ENCODE measurements at regions not wholly inside any gene's neighbourhood (a gene's known extent, or its start where the extent isn't known, plus 50 kb on each side); places are given as distances from the start of the nearest gene placed in this dataset.
"Not testable (repeated sequence)": the region's sequence is repeated elsewhere in the genome, so short reads cannot be mapped to it uniquely, and the experiment has no call there.

- H3K4me3 Mint-ChIP-seq; H3K27ac ChIP-seq (ENCODE audit: low read depth, low read length); DNase-seq; H3K36me3 Mint-ChIP-seq; H3K4me1 ChIP-seq (ENCODE audit: control insufficient read depth in 2 of 2, insufficient read depth in 2 of 2, low read length in 2 of 2); H3K9me3 ChIP-seq (ENCODE audit: control insufficient read depth in 2 of 3, low read length in 3 of 3); H3K36me3 ChIP-seq (ENCODE audit: control insufficient read depth in 2 of 3, insufficient read depth in 3 of 3, low read length in 3 of 3); ATAC-seq; H3K9me3 Mint-ChIP-seq; H3K27me3 ChIP-seq (ENCODE audit: control insufficient read depth in 2 of 2, insufficient read depth in 2 of 2, low read length in 2 of 2); CTCF ChIA-PET; H3K4me3 ChIP-seq (ENCODE audit: low read length); H3K27me3 Mint-ChIP-seq; POLR2A ChIA-PET; H3K27ac Mint-ChIP-seq; H3K4me1 Mint-ChIP-seq; intact Hi-C loops (cut with micrococcal nuclease): not testable (repeated sequence)
Measured at GRCh38 chr2:111258318-111258717, 137.6 kb downstream of the BCL2L11 start.

GRCh38 chr2:111262627-111263379, 142.1 kb downstream of the BCL2L11 start:
- POLR2A ChIA-PET; H3K27me3 Mint-ChIP-seq; CTCF ChIA-PET; H3K36me3 ChIP-seq (ENCODE audit: control insufficient read depth in 2 of 3, insufficient read depth in 3 of 3, low read length in 3 of 3); H3K27me3 ChIP-seq (ENCODE audit: control insufficient read depth in 2 of 2, insufficient read depth in 2 of 2, low read length in 2 of 2); H3K36me3 Mint-ChIP-seq; intact Hi-C loops (cut with micrococcal nuclease); H3K9me3 Mint-ChIP-seq; H3K4me3 ChIP-seq (ENCODE audit: low read length); H3K27ac ChIP-seq (ENCODE audit: low read depth, low read length); H3K4me3 Mint-ChIP-seq; H3K9me3 ChIP-seq (ENCODE audit: control insufficient read depth in 2 of 3, low read length in 3 of 3); H3K4me1 ChIP-seq (ENCODE audit: control insufficient read depth in 2 of 2, insufficient read depth in 2 of 2, low read length in 2 of 2); H3K27ac Mint-ChIP-seq; H3K4me1 Mint-ChIP-seq; ATAC-seq; DNase-seq: not testable (repeated sequence)

- H3K27me3 Mint-ChIP-seq; H3K4me1 Mint-ChIP-seq; ATAC-seq; H3K9me3 Mint-ChIP-seq; H3K4me3 ChIP-seq (ENCODE audit: low read length); H3K36me3 ChIP-seq (ENCODE audit: control insufficient read depth in 2 of 3, insufficient read depth in 3 of 3, low read length in 3 of 3); H3K9me3 ChIP-seq (ENCODE audit: control insufficient read depth in 2 of 3, low read length in 3 of 3); H3K27me3 ChIP-seq (ENCODE audit: control insufficient read depth in 2 of 2, insufficient read depth in 2 of 2, low read length in 2 of 2); intact Hi-C loops (cut with micrococcal nuclease); POLR2A ChIA-PET; DNase-seq; H3K4me3 Mint-ChIP-seq; H3K27ac Mint-ChIP-seq; CTCF ChIA-PET; H3K36me3 Mint-ChIP-seq; H3K27ac ChIP-seq (ENCODE audit: low read depth, low read length); H3K4me1 ChIP-seq (ENCODE audit: control insufficient read depth in 2 of 2, insufficient read depth in 2 of 2, low read length in 2 of 2): not testable (repeated sequence)
Measured at GRCh38 chr2:111263380-111264017, 142.8 kb downstream of the BCL2L11 start.

- H3K36me3 ChIP-seq (ENCODE audit: control insufficient read depth in 2 of 3, insufficient read depth in 3 of 3, low read length in 3 of 3); POLR2A ChIA-PET; H3K36me3 Mint-ChIP-seq; H3K4me3 ChIP-seq (ENCODE audit: low read length); intact Hi-C loops (cut with micrococcal nuclease); H3K4me1 ChIP-seq (ENCODE audit: control insufficient read depth in 2 of 2, insufficient read depth in 2 of 2, low read length in 2 of 2); ATAC-seq; H3K4me3 Mint-ChIP-seq; H3K9me3 Mint-ChIP-seq; H3K27me3 Mint-ChIP-seq; H3K9me3 ChIP-seq (ENCODE audit: control insufficient read depth in 2 of 3, low read length in 3 of 3); CTCF ChIA-PET; H3K27ac Mint-ChIP-seq; H3K27me3 ChIP-seq (ENCODE audit: control insufficient read depth in 2 of 2, insufficient read depth in 2 of 2, low read length in 2 of 2); DNase-seq; H3K27ac ChIP-seq (ENCODE audit: low read depth, low read length); H3K4me1 Mint-ChIP-seq: not testable (repeated sequence)
Measured at GRCh38 chr2:111264956-111265355, 144.2 kb downstream of the BCL2L11 start.

GRCh38 chr2:111266556-111266955, 145.8 kb downstream of the BCL2L11 start:
- H3K4me3 Mint-ChIP-seq; H3K27ac ChIP-seq (ENCODE audit: low read depth, low read length); intact Hi-C loops (cut with micrococcal nuclease); H3K4me1 Mint-ChIP-seq; DNase-seq; H3K36me3 Mint-ChIP-seq; H3K36me3 ChIP-seq (ENCODE audit: control insufficient read depth in 2 of 3, insufficient read depth in 3 of 3, low read length in 3 of 3); H3K4me3 ChIP-seq (ENCODE audit: low read length); H3K27me3 Mint-ChIP-seq; CTCF ChIA-PET; H3K9me3 Mint-ChIP-seq; H3K27me3 ChIP-seq (ENCODE audit: control insufficient read depth in 2 of 2, insufficient read depth in 2 of 2, low read length in 2 of 2); H3K9me3 ChIP-seq (ENCODE audit: control insufficient read depth in 2 of 3, low read length in 3 of 3); POLR2A ChIA-PET; ATAC-seq; H3K27ac Mint-ChIP-seq; H3K4me1 ChIP-seq (ENCODE audit: control insufficient read depth in 2 of 2, insufficient read depth in 2 of 2, low read length in 2 of 2): not testable (repeated sequence)

- POLR2A ChIA-PET, CTCF ChIA-PET, DNase-seq: not testable (repeated sequence)
Measured at GRCh38 chr2:111267038-111267437, 146.3 kb downstream of the BCL2L11 start.

GRCh38 chr2:111269761-111270323, 149.1 kb downstream of the BCL2L11 start:
- CTCF ChIA-PET; DNase-seq; H3K36me3 Mint-ChIP-seq; H3K4me3 ChIP-seq (ENCODE audit: low read length); H3K4me3 Mint-ChIP-seq; POLR2A ChIA-PET; H3K4me1 ChIP-seq (ENCODE audit: control insufficient read depth in 2 of 2, insufficient read depth in 2 of 2, low read length in 2 of 2); H3K27ac Mint-ChIP-seq; H3K4me1 Mint-ChIP-seq; H3K27me3 Mint-ChIP-seq; intact Hi-C loops (cut with micrococcal nuclease); H3K36me3 ChIP-seq (ENCODE audit: control insufficient read depth in 2 of 3, insufficient read depth in 3 of 3, low read length in 3 of 3); H3K9me3 ChIP-seq (ENCODE audit: control insufficient read depth in 2 of 3, low read length in 3 of 3); H3K27me3 ChIP-seq (ENCODE audit: control insufficient read depth in 2 of 2, insufficient read depth in 2 of 2, low read length in 2 of 2); ATAC-seq; H3K9me3 Mint-ChIP-seq; H3K27ac ChIP-seq (ENCODE audit: low read depth, low read length): not testable (repeated sequence)

More at GRCh38 chr2:111267038-111267437, 146.3 kb downstream of the BCL2L11 start:
- H3K4me3 Mint-ChIP-seq; H3K36me3 ChIP-seq (ENCODE audit: control insufficient read depth in 2 of 3, insufficient read depth in 3 of 3, low read length in 3 of 3); intact Hi-C loops (cut with micrococcal nuclease); H3K36me3 Mint-ChIP-seq; H3K27me3 Mint-ChIP-seq; H3K27me3 ChIP-seq (ENCODE audit: control insufficient read depth in 2 of 2, insufficient read depth in 2 of 2, low read length in 2 of 2); H3K9me3 ChIP-seq (ENCODE audit: control insufficient read depth in 2 of 3, low read length in 3 of 3); H3K27ac Mint-ChIP-seq; H3K9me3 Mint-ChIP-seq; H3K27ac ChIP-seq (ENCODE audit: low read depth, low read length); H3K4me3 ChIP-seq (ENCODE audit: low read length); H3K4me1 ChIP-seq (ENCODE audit: control insufficient read depth in 2 of 2, insufficient read depth in 2 of 2, low read length in 2 of 2); ATAC-seq; H3K4me1 Mint-ChIP-seq: not testable (repeated sequence)
